Embryonic facial prominence (tissue), 1 donor: ENCODE measurements at regions not wholly inside any gene's neighbourhood (a gene's known extent, or its start where the extent isn't known, plus 50 kb on each side); places are given as distances from the start of the nearest gene placed in this dataset.
"Not testable (repeated sequence)": the region's sequence is repeated elsewhere in the genome, so short reads cannot be mapped to it uniquely, and the experiment has no call there.

Experiments
- DNase-seq: peaks from one replicate; pipeline ENCODE4 v3.0.0-alpha.2; 2016; ENCODE audit errors: extremely low spot score

DNA sequence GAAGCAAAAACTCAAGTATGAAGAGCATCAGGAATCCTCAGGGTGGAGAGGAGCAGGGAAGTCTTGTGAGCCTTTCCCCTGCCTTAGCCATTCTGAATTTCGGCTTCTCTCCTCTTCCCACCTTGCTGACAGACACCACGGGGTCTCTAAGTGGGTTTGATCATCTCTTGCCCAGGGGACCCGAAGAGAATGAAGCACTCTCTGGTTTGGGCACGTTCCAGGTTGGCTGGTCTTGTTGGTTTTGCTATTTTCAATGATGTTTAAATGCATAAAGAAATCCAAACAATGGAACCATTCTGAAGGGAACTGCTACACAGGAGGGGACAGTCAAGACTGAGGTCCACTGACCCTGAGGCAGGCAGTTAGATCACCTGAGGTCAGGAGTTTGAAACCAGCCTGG is 131.7 kb downstream of the PXDC1 start:
- DNase-seq, result no peak

DNA sequence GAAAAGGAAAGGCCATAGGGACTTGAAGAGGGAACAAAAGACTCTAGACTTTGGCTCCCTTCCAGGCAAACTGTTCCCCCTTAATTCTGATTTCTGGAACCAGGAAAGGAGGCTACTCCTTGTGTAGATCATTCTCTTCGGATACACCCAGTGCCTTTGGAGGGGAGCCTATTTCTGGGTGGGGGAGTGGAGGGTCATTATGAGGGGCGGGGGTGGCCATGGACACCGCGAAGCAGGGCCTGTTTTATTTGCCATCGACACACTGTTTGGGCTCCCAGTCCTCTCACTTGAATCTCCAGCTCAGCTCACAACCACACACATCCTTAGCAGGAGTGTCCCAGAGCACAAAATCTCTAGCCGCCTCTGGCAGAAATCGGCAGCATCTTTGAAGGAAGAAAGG is 132.3 kb downstream of the PXDC1 start:
- no peak for DNase-seq

DNA sequence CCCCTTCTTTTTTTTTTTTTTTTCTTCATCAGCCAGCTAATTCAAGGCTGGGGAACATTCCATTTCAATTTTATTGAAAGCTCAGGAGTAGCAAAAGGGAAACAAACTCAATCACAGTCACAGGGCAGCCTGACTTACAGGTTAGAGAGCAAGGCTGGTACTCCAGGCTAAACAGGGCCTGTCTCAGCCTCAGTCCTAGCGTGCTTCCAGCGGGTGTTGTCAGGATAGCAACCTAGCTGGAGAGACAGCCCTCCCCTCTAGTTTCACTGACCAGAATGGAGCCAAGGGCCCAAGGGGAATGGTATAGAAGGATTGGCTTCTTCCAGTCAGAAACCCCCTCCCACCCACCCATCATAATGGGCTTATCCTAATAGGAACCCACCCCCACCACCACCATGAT is 132.9 kb downstream of the PXDC1 start:
- DNase-seq, result no peak

DNA sequence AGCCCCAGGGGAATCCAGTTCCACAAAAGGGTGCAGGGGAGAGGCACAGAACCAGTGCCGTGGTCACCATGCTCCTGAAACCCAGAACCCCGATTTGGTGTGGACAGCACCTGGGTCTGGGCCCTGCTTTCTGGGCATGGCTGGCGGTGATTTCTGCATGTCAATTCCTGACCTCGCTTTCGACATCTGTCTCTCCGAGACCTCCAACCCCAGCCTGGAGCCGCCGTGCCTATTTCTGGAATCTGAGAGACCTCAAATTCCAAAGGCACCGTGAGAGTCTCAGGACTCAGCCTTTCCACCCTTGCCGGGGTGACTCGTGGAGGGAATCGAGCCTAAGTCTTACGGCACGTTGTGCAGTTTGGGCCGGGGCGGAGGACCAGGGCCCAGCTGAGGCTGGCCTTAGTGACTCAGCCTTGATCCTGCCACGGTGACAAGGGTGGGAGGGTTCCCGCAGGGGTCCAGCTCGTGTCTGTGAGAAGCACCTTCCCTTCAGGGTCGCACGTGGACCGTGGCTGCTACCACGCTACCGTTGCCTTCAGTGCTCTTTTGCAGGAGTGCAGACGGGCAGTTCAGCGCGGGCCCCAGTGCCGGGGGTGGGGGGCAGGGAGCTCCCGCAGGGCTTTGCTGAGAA is 133.7 kb downstream of the PXDC1 start:
- no peak for DNase-seq

DNA sequence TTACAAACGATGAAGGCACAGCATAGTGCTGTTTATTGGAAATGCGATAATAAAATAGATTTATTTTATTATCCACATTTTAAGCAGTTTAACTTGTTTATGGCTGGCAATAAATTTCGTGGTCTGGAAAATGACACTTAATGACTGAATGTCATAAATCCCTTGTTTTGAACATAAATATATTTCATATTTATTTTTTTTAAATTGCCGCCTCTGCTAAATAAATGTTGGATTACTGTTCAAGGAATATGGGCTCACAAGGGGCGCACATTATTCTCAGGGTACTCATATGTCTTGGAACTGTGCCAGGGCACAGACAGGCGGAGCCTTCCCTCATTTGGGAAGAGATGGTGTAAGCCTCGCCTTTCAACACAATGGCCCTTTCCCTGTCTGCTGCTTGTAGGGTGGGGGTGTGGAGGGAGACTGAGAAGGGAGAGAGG is 134.3 kb downstream of the PXDC1 start:
- no peak for DNase-seq

DNA sequence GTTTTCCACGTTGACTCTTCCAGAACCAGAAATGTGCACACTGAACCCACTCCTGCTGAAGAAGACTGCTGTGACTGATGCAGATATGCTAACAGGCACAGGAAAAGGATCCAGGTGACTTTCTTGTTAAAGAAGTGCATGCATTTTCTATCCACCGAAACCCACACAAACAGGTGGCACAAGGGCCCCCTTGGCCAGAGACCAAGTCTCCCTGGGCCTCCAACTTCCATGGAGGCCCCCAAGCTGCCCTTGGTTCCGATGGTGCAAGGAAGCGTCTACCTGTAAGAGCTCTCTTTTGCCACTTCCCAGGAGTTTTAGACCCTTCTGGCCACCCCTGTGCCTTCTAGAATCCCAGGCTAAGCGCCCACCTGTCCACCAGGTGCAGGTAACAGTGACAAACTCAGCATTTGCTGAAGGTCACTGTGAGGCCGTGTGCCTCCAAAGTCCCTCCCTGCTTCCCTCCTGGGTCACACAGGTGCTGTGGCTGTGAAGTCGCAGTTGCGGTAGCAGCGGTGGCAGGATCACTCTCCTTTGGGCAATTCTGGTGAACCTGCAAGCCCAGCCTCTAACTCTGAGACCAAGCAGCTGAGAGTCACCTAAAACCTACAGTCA is 134.8 kb downstream of the PXDC1 start:
- DNase-seq, result no peak

DNA sequence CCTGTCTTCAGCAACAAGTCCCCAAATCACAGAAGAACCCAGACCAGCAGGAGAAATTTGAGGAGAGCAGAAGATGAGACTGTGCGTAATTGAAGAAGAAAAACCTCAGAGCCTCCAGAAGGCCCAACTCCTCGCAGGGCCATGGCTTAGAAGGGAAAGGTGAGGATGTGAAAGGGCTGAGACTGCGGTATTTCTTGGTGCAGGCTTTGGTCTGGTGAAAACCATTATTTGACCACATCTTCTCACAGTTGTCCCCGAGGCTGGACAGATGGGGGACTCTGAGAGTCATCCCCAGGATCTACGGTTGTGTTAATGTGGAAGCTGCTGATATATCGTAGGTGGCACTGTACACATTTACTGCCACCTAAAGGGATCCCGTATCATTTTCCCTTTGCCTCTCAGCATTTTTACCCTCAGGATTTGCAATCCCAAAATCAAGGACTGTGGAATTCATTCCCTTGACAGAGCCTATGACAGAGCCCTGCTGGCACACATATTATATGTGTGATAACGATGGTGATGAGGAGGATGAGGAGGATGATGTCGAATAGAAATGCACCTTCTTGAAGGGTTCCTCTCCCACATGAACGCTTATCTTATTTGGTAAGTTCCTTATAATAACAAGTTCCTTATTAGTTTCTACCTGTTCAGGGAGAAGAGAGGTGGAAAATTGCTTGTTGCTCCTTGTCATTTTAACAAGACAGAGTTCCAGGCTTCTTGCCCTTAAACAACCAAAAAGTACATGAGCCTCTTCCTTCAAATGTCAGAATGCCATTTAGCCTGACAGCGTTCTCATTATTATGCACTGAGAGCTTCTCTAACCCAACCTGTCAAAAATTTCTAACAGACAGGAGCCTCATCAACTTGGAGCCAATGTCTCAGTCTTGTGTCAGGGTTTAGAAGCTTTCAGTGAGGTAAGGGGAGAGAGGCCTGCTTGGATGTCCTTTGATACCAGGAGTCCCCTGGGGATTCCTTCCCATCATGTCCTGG is 135.8 kb downstream of the PXDC1 start:
- no peak for DNase-seq

DNA sequence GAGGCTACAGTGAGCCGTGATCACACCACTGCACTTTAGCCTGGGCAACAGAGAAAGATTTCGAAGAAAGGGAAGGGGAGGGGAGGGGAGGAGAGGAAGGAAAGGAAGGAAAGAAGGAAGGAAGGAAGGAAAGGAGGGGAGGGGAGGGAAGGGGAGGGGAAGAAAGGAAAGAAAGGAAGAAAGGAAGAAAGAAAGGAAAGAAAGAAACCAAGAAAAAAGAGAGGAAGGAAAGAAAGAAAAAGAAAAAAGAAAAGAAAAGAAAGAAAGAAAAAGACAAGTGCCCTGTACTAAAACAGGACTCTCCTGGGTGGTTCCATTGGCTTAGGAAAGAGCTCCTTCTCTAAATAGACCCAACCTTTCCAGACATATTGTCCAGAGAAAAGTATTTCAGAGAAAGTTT is 136.6 kb downstream of the PXDC1 start:
- DNase-seq, result no peak

DNA sequence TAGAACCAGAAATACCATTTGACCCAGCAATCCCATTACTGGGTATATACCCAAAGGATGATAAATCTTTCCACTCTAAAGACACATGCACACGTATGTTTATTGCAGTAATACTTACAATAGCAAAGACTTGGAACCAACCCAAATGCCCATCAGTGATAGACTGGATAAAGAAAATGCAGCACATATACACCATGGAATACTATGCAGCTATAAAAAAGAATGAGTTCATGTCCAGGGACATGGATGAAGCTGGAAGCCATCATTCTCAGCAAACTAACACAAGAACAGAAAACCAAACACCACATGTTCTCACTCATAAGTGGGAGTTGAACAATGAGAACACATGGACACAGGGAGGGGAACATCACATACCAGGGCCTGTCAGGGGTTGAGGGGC is 137.9 kb downstream of the PXDC1 start:
- DNase-seq, result not testable (repeated sequence)

DNA sequence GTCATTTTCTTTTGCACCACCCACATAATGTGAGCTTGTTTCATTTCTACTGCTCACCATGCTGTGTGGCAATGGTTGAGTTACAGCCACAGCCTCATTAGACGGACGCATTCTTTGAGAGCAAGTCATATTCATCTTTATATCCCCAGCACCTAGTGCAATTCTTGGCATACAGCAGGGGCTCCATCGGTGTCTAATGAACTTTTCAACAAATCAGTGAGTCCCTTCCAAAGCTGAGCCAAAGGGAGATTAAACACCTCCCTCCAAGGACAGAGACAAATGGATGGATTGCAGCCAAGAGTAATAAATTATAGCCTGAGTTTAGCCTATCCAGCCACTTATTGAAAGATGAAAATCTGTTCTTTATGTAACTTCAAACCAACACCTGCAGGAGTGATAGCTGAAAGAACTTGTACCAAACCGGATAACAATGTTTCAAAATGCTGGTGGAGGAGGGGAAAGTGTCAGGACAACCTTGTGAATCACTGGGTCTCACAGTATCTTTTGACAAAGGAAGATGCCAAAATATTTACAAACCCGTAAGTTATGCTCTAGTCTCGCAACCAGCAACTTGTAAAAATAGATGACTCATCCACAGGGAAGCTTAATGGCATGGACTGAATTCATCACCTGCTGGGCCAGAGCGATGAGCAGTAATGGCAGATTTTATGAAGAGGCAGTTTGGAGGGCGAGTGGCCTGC is 139.0 kb downstream of the PXDC1 start:
- DNase-seq, result peak; percentile 21

DNA sequence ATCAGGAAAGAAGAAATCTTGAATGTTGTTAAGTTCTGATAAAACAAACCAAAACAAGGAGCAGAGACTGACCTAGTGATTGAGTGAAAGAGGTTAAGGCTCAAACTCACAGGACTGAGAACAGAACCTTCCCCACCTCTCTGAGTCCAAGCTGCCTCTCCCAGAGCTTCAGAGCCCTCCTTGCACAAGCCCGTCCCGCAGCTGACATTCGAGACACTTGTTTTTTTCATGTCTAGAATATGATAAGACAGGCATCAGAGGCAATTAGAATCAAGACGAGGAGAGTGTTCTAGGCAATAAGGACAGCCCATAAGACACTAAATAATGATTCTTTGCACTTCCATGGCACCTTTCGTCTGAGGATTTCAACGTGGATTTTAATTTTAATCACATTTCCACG is 140.6 kb downstream of the PXDC1 start:
- no peak for DNase-seq

DNA sequence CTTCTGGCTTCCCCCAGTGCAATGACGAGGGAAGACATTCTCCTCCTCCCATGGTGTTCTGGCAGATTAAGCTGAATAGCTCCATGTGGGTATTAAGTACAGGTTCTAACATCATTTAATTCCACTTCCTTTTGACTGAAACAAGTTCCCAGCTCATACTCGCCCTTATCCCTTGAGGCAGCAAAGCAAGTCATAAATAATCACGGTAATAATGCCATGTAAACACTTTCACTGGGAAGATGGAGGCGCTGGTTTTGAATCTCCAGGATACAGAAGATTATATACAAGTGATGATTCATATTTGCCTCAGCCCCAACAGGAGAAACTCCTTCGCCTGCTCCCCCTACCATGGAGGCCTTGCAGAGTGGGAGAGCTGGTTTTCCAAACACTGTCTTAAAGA is 141.3 kb downstream of the PXDC1 start:
- peak; percentile 9 for DNase-seq

DNA sequence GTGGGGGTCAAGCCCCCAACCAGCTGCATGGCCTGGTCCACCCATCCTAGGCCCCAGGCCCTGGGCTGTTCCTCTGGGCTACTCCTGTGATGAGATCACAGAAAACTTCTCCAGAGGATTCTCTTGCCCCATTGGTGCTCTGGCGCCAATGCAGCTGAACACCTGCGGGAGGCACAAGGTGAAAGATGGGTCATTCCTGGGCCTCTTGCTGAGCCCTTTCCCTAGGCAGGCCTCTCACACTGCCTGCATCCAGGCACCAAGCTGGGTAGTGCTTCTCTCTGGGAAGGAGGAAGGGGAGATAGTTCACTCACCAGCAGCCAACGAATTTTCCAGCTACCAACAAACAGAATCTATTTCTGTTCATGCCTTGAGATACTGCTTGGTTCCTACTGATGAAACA is 142.1 kb downstream of the PXDC1 start:
- no peak for DNase-seq

DNA sequence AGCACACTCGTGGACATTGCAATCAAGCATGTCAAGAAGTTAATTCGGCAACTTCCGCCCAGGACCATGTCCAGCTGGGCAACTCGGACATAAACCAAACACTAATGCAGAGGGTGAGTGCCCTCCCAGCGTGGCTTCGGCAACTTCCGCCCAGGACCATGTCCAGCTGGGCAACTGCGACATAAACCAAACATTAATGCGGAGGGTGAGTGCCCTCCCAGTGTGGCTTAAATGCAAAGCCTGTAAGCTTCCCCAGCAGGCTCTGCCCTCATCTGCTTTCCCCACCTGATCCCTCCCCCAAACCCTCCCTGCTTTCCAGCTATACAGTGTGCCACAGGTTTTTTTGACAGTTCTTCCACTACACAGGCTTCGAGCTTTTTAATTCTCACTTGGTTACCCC is 143.4 kb downstream of the PXDC1 start:
- DNase-seq, result no peak

DNA sequence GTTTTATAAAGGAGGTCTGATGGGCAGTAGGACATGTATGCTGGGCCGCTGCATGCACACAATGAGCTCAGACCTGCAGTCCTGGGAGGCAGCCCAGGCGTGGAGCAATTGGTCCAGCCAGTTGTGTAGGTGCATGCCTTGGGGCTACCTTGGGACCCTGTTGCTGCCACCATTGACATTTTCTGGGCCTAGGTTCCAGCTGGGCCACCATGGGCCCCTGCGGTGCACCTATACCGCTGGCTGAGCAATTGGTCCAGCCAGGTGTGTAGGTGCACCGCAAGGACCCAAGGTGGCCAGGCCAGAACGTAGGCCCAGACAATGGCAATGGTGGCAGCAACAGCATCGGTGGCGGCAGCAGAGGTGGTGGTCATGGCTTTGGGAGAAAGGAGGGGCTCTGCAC is 143.9 kb downstream of the PXDC1 start:
- DNase-seq, result no peak

DNA sequence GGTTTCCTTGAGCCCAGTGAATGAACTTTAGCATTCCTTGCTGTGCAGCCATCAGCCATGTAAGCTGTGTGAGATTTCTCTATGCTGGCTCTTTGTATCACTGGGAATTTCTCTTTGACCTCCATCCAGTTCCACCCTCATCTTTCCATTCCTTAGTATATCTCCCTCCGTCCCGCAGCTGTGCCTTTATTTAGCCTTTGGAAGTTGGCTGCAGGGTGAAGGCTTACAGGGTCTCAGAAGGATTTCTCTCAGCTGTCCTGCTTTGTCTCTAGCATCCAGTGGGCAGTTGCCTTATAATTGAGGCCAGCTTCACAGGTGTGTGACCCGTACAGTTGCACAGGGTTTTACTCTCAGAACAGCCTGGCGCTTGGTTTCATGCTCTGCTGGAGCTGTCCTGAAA is 144.3 kb downstream of the PXDC1 start:
- DNase-seq, result no peak

DNA sequence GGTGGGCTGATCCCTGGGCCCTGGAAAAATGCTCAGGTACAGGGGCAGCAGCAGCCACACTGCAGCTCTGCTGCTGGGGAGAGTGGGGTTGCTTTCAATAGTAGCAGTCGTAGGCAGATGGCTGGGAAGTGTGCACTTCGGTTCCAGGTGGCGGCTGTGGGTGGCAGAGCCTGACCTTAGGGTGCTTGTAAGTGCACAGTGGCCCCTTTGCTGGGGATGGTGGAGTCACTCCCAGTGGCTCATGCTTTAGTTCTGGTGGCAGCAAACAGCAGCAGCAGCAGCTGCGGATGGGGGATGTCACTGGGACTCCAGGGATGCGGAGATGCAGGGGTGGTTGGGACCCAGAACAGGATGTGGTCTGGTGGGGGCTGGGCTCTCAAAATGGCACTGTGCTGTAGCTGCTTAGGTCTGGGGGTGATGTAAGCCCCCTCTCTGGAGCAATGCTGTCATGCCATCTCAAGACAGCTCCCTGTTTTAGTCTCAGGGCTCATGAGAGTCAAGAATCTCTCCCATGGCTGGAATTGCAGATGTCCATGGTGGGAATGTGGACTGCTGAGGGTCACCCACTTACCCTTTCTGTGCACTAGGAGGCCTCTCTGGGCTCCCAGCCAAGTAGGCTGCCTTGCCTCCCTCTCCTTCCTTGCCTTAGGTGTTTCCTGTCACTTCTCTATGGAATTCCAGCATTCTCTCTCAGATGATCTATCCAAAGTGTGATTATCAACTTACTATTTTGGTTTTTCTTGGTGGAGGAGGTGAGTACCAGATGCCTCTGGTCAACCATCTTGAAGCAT is 146.7 kb upstream of the SLC22A23 start:
- no peak for DNase-seq

DNA sequence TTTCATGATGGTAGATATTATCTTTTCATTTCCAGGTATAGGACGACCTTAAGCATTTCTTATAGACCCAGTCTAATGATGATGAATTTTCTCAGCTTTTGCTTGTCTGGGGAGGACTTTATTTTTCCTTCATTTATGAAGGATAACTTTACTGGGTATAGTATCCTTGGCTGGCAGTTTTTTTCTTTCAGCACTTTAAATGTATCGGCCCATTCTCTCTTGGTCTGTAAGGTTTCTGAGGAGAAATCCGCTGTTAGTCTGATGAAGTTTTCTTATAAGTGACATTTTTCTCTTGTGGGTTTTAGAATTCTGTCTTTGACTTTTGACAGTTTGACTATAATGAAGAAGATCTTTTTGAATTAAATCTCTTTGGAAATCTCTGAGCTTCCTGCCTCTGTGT is 144.7 kb upstream of the SLC22A23 start:
- DNase-seq, result no peak

DNA sequence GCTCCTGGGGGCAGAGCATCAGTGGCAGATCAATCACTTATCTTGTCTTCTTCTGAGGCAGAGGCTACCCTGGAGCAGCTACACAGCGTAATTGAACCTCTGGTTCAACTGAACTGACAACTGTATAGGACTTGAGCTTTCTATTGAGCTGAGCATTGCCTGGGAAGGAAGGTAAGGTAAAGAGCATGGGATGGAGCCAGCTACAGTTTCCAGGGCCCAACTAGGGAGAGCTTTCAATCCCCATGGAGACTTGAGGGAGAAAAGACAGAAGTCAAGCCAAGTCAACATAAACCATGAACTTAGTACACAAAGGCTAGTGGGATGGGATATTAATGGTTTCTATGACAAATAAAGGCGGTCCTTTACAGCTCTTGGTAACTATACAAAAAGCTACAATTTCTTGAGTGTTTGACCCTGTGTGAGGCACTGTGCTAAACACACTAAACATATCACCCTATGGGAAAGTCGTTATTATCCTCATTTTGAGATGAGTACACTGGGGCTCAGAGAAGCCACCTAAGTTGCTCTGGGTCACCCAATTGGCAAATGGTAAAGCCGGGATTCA is 140.7 kb upstream of the SLC22A23 start:
- no peak for DNase-seq

DNA sequence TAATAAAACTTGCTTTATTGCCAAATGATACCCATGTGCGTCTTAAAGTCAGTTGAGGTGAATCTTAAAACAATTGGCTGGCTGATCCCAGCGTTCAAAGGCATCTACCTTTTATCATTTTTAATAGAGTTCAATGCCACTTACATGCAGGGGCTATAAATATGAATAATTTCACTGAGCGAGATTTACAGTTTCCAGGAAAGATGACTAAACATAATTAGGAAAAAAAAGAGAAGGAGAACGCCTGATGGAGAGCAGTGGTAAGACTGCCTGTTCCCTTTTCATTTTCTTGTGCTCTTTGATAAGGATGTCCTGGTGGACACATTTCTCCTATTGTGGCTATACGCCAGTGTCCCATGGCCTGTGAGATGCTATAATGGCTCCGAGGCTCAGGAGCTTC is 139.9 kb upstream of the SLC22A23 start:
- DNase-seq, result no peak

DNA sequence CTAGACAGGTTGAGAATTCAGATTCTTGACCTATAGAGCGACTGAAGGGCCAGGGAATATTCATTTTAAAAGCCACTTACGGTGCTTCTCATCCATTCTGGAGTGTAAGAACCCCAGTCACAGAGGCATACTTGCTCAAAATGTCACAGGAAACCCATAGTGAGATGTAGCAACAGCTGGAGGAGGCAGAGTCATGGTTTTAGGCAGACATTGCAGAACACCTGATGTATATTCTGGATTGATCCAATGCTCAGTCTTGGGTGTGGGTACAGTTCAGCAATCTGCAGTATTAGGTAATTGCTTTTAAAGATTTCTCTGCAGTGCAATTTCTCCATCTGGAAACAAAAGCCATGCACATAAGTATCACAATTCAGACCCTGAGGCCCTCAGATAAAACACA is 137.4 kb upstream of the SLC22A23 start:
- no peak for DNase-seq
